ENCODE measurements at regions not wholly inside any gene's neighbourhood (a gene's known extent, or its start where the extent isn't known, plus 50 kb on each side); places are given as distances from the start of the nearest gene placed in this dataset.

GRCh38 chr13:31060220-31060619 is 101.5 kb downstream of the HSPH1 start (continued):
- TF ChIP-seq DIDO1 (tag; IDR thresholded peaks at IDR 0.05; ENCODE audit: low read depth): no peak
- no peak for TF ChIP-seq TFE3 (CRISPR knock-in tag; IDR thresholded peaks at IDR 0.05)
- no peak for TF ChIP-seq ZNF561 (CRISPR knock-in tag; conservative IDR thresholded peaks at IDR 0.05)
- TF ChIP-seq HOXB6 (CRISPR knock-in tag; IDR thresholded peaks at IDR 0.05; ENCODE audit: borderline replicate concordance): no peak
- no peak for TF ChIP-seq MGA (IDR thresholded peaks at IDR 0.05)
- no peak for TF ChIP-seq ZBTB2 (IDR thresholded peaks at IDR 0.05)
- TF ChIP-seq LEF1 (IDR thresholded peaks at IDR 0.05): no peak
- no peak for TF ChIP-seq MLLT1 (IDR thresholded peaks at IDR 0.05)
- TF ChIP-seq SMARCE1 (IDR thresholded peaks at IDR 0.05): no peak

Data from K562 (cell line).